HL-60 (cell line): ENCODE measurements at regions not wholly inside any gene's neighbourhood (a gene's known extent, or its start where the extent isn't known, plus 50 kb on each side); places are given as distances from the start of the nearest gene placed in this dataset.

Source experiments
- GABPA ChIP-seq: IDR thresholded peaks from 2 replicates; pipeline ENCODE4 v1.6.1; 2012; ENCODE audit warnings: low read depth
- TF ChIP-seq, protein P1 (sequence below): IDR thresholded peaks from one replicate; pipeline ENCODE4 v1.5.1; 2011; ENCODE audit warnings: low read length, control low read depth, inconsistent platforms; ENCODE audit not compliant: insufficient read depth

DNA sequence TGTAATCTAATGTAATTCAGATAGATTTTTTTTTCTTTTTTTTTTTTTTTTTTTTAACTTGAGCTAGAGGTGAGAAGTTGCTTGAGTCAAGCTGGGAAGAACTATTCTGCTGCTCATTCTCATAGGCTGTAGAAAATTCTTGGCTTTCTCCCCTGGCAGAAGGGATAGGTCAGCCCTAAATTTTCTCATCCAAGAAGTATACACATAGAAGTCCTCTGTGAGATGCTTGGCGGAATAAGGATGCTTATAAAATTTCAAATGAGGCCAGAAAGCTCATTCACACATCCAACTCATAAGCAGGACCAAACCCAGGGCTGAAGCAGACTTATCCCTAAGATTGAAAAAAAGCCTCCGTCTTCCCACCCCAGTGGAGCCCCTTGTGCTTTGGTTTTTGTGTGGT lies 572.5 kb downstream of the SQOR start:
- no peak for TF ChIP-seq GABPA
- TF ChIP-seq, protein P1, sequence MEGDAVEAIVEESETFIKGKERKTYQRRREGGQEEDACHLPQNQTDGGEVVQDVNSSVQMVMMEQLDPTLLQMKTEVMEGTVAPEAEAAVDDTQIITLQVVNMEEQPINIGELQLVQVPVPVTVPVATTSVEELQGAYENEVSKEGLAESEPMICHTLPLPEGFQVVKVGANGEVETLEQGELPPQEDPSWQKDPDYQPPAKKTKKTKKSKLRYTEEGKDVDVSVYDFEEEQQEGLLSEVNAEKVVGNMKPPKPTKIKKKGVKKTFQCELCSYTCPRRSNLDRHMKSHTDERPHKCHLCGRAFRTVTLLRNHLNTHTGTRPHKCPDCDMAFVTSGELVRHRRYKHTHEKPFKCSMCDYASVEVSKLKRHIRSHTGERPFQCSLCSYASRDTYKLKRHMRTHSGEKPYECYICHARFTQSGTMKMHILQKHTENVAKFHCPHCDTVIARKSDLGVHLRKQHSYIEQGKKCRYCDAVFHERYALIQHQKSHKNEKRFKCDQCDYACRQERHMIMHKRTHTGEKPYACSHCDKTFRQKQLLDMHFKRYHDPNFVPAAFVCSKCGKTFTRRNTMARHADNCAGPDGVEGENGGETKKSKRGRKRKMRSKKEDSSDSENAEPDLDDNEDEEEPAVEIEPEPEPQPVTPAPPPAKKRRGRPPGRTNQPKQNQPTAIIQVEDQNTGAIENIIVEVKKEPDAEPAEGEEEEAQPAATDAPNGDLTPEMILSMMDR: no peak
